Tibial artery (tissue), 4 donors: ENCODE measurements at regions not wholly inside any gene's neighbourhood (a gene's known extent, or its start where the extent isn't known, plus 50 kb on each side); places are given as distances from the start of the nearest gene placed in this dataset.

Experiments
- DNase-seq, 2 donors: peaks; one replicate each; pipeline ENCODE4 v3.0.0-alpha.2; 2019
- H3K27ac ChIP-seq, 2 donors: fragments of 200-600 bp; sonication (generic) in 1 of 2; 1 replicate in 1 of 2; 2 replicates in 1 of 2; pipeline ENCODE4 v1.5.1; 2018 to 2019; ENCODE audit warnings: mild to moderate bottlenecking in 1 of 2
- H3K27me3 ChIP-seq, 2 donors: fragments of 200-600 bp; sonication (generic) in 1 of 2; one replicate each; pipeline versions ENCODE4 v1.5.1 to v1.6.0; 2016 to 2019
- H3K36me3 ChIP-seq, 3 donors: fragments of 200-600 bp; sonication (generic) in 2 of 3; one replicate each; pipeline ENCODE4 v1.5.1; 2016 to 2019; ENCODE audit warnings: mild to moderate bottlenecking in 2 of 3
- H3K4me1 ChIP-seq, 4 donors: fragments of 200-600 bp; sonication (generic) in 2 of 4; 1 replicate in 3 of 4; 2 replicates in 1 of 4; pipeline ENCODE4 v1.5.1; 2016 to 2019
- H3K4me3 ChIP-seq, 2 donors: fragments of 200-600 bp; sonication (generic) in 1 of 2; 1 replicate in 1 of 2; 2 replicates in 1 of 2; pipeline ENCODE4 v1.5.1; 2018 to 2019; ENCODE audit warnings: mild to moderate bottlenecking in 2 of 2
- H3K9me3 ChIP-seq, 3 donors: fragments of 200-600 bp; sonication (generic) in 1 of 3; one replicate each; pipeline ENCODE4 v1.5.1; 2016 to 2019
- CTCF ChIP-seq, 2 experiments: fragments of 200-600 bp in 1 of 2; fragments of 450-650 bp in 1 of 2; IDR thresholded peaks; one replicate each; pipeline ENCODE4 v1.5.1; 2017 to 2019; ENCODE audit warnings: antibody characterized with exemption in 2 of 2, mild to moderate bottlenecking in 1 of 2, moderate library complexity in 1 of 2
- intact Hi-C: fragments of 100-400 bp; cut with DNase I; formaldehyde crosslinking; loops from one replicate; pipeline ENCODE4 v1.15.0; 2023; ENCODE audit warnings: low total_unique reads

GRCh38 chr16:74079232-74079586 lies 217.4 kb upstream of the PSMD7 start:
- peaks cover 0 to 10% (median 0%) of the 10 kb centered on the region in 3 donors for H3K9me3 ChIP-seq
- DNase-seq: no peak
- no peaks in the 10 kb centered on the region for H3K27me3 ChIP-seq
- no peak overlapping the region for H3K27ac ChIP-seq
- TF ChIP-seq CTCF (IDR thresholded peaks at IDR 0.05): no peak
- H3K36me3 ChIP-seq: no peaks in the 10 kb centered on the region
- H3K4me1 ChIP-seq: no peaks in the 10 kb centered on the region
- H3K4me3 ChIP-seq: no peak overlapping the region
- intact Hi-C loops: no loop called here

- Histone ChIP-seq H3K4me3 (no peak overlapping the region), H3K4me1 (no peaks in the 10 kb centered on the region), H3K9me3 (peaks cover 0 to 10% (median 0%) of the 10 kb centered on the region in 3 donors), H3K27ac (no peak overlapping the region), H3K36me3 (no peaks in the 10 kb centered on the region), H3K27me3 (no peaks in the 10 kb centered on the region)
- intact Hi-C loops: no loop called here
- no peak for TF ChIP-seq CTCF (IDR thresholded peaks at IDR 0.05)
- no peak for DNase-seq
Observed at GRCh38 chr16:74078511-74079231, 217.9 kb upstream of the PSMD7 start.

GRCh38 chr16:74076568-74076967 lies 220.0 kb upstream of the PSMD7 start:
- intact Hi-C loops: no loop called here
- no peaks in the 10 kb centered on the region for H3K36me3 ChIP-seq
- no peak overlapping the region for H3K27ac ChIP-seq
- no peak overlapping the region for H3K4me3 ChIP-seq
- no peak for TF ChIP-seq CTCF (IDR thresholded peaks at IDR 0.05)
- H3K9me3 ChIP-seq: peaks cover 0 to 10% (median 0%) of the 10 kb centered on the region in 3 donors
- no peaks in the 10 kb centered on the region for H3K4me1 ChIP-seq
- H3K27me3 ChIP-seq: no peaks in the 10 kb centered on the region
- DNase-seq: no peak

GRCh38 chr16:74075393-74075792 lies 221.2 kb upstream of the PSMD7 start:
- Histone ChIP-seq H3K36me3 (no peaks in the 10 kb centered on the region), H3K4me1 (no peaks in the 10 kb centered on the region), H3K4me3 (no peak overlapping the region), H3K27me3 (no peaks in the 10 kb centered on the region), H3K27ac (no peak overlapping the region), H3K9me3 (peaks cover 0 to 10% (median 0%) of the 10 kb centered on the region in 3 donors)
- TF ChIP-seq CTCF (IDR thresholded peaks at IDR 0.05): no peak
- no peak for DNase-seq
- intact Hi-C loops: no loop called here

GRCh38 chr16:74073456-74073855 lies 223.2 kb upstream of the PSMD7 start:
- H3K36me3 ChIP-seq: no peaks in the 10 kb centered on the region
- no peaks in the 10 kb centered on the region for H3K27me3 ChIP-seq
- intact Hi-C loops: no loop called here
- TF ChIP-seq CTCF (IDR thresholded peaks at IDR 0.05): no peak
- no peak overlapping the region for H3K4me3 ChIP-seq
- no peak overlapping the region for H3K27ac ChIP-seq
- no peak for DNase-seq
- H3K9me3 ChIP-seq: peaks cover 0 to 10% (median 0%) of the 10 kb centered on the region in 3 donors
- no peaks in the 10 kb centered on the region for H3K4me1 ChIP-seq
